CD8-positive, alpha-beta memory T cell (primary cell): ENCODE measurements at regions not wholly inside any gene's neighbourhood (a gene's known extent, or its start where the extent isn't known, plus 50 kb on each side); places are given as distances from the start of the nearest gene placed in this dataset.
"Not testable (repeated sequence)": the region's sequence is repeated elsewhere in the genome, so short reads cannot be mapped to it uniquely, and the experiment has no call there.

Source experiments
- CTCF ChIA-PET: fragments of 350-600 bp; sonication (Branson Sonifier 250); formaldehyde crosslinking; loops from one replicate; lab custom pipeline; 2021; ENCODE audit warnings: antibody characterized with exemption; lab: Charles Lee
- POLR2A ChIA-PET: fragments of 350-600 bp; sonication (Branson Sonifier 250); formaldehyde crosslinking; loops from one replicate; lab custom pipeline; 2021; ENCODE audit warnings: antibody characterized with exemption; lab: Charles Lee
- DNase-seq, 5 donors: peaks; one replicate each; pipeline versions ENCODE4 v3.0.0 to v3.0.0-alpha.2; 2020 to 2022; ENCODE audit warnings: mixed read lengths in 1 of 5
- H3K27ac ChIP-seq: one replicate; pipeline ENCODE4 v1.7.0; 2013; ENCODE audit warnings: low read depth, mild to moderate bottlenecking, low read length, moderate library complexity
- H3K27me3 ChIP-seq: 2 replicates; pipeline ENCODE4 v1.7.0; 2013; ENCODE audit warnings: low read length, mild to moderate bottlenecking; ENCODE audit not compliant: insufficient read depth, poor library complexity, severe bottlenecking
- H3K36me3 ChIP-seq: 2 replicates; pipeline ENCODE4 v1.7.0; 2013; ENCODE audit warnings: mild to moderate bottlenecking, low read length, moderate library complexity; ENCODE audit not compliant: insufficient read depth
- H3K4me1 ChIP-seq: 2 replicates; pipeline ENCODE4 v1.7.0; 2013; ENCODE audit warnings: mild to moderate bottlenecking, low read length, moderate library complexity; ENCODE audit not compliant: insufficient read depth
- H3K4me3 ChIP-seq: 2 replicates; pipeline ENCODE4 v1.7.0; 2013; ENCODE audit warnings: mild to moderate bottlenecking, low read length
- H3K9me3 ChIP-seq: 2 replicates; pipeline ENCODE4 v1.7.0; 2013; ENCODE audit warnings: mild to moderate bottlenecking, low read length
- H3K27ac Mint-ChIP-seq, 8 donors: one replicate each; pipeline ENCODE4 v1.8.0; 2020 to 2021; ENCODE audit warnings: mixed read lengths in 8 of 8, mild to moderate bottlenecking in 6 of 8, inconsistent platforms in 3 of 8, moderate library complexity in 3 of 8
- H3K27me3 Mint-ChIP-seq, 2 donors: one replicate each; pipeline ENCODE4 v1.8.0; 2020 to 2021; ENCODE audit warnings: mixed read lengths in 2 of 2, mild to moderate bottlenecking in 1 of 2, moderate library complexity in 1 of 2
- H3K36me3 Mint-ChIP-seq, 3 donors: one replicate each; pipeline ENCODE4 v1.8.0; 2020 to 2021; ENCODE audit warnings: mixed read lengths in 3 of 3, inconsistent platforms in 1 of 3, mild to moderate bottlenecking in 1 of 3
- H3K4me1 Mint-ChIP-seq, 3 donors: one replicate each; pipeline ENCODE4 v1.8.0; 2020 to 2021; ENCODE audit warnings: mixed read lengths in 3 of 3, inconsistent platforms in 1 of 3, mild to moderate bottlenecking in 1 of 3
- H3K4me3 Mint-ChIP-seq, 7 donors: one replicate each; pipeline ENCODE4 v1.8.0; 2020 to 2021; ENCODE audit warnings: mixed read lengths in 7 of 7, mild to moderate bottlenecking in 6 of 7, moderate library complexity in 4 of 7, inconsistent platforms in 2 of 7
- H3K9me3 Mint-ChIP-seq, 5 donors: one replicate each; pipeline ENCODE4 v1.8.0; 2020 to 2022; ENCODE audit warnings: mixed read lengths in 5 of 5, mild to moderate bottlenecking in 3 of 5, moderate library complexity in 2 of 5, inconsistent platforms in 1 of 5

DNA sequence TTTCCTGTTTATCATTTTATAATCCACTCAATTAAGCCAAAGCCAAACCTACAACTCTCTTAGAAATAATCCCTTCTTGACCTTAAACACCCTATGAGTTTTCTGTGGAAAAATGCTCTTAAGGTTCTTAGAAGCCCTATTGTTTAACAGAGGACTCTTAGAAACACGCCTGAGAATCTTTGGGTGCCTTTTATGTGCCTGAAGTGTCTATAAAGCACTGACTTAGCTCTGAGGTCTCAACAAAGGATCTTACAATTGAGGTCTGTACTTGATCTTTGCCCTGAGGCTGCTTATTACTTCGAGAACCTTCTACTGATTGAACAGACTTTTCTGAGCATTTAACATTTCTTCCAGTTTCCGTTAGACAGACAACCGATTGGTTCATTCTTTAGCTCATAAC is 353.3 kb upstream of the SORCS1 start:
- CTCF ChIA-PET: no interaction called here
- no peaks in the 10 kb centered on the region for H3K36me3 Mint-ChIP-seq
- Histone ChIP-seq H3K27ac (no peak overlapping the region), H3K27me3 (no peaks in the 10 kb centered on the region), H3K4me1 (no peaks in the 10 kb centered on the region), H3K4me3 (no peak overlapping the region), H3K9me3 (no peaks in the 10 kb centered on the region), H3K36me3 (no peaks in the 10 kb centered on the region)
- no peak overlapping the region for H3K4me3 Mint-ChIP-seq
- POLR2A ChIA-PET: no interaction called here
- DNase-seq: no peak
- no peak overlapping the region for H3K27ac Mint-ChIP-seq
- peaks cover 10 to 27% (median 22%) of the 10 kb centered on the region in 5 donors for H3K9me3 Mint-ChIP-seq
- no peaks in the 10 kb centered on the region for H3K27me3 Mint-ChIP-seq
- H3K4me1 Mint-ChIP-seq: no peaks in the 10 kb centered on the region

DNA sequence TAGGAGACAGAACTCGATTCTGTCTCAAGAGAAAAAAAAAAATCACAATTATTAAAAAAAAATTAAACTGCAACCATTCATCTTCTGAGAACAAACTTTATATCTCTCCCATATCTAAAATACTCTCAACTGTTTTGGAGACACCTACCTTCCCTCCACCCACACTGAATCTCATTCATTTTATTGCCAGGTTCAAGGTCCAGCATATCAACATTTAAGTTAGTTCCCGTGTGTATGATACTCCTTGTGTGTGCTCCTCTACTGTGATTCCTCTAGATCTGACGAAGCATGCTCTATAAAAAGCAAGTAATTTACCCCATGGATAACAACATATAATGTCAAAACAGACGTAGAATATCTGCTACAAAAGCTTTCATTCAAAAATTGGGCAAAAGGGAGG is 351.8 kb upstream of the SORCS1 start:
- H3K4me1 Mint-ChIP-seq: no peaks in the 10 kb centered on the region
- no peaks in the 10 kb centered on the region for H3K36me3 Mint-ChIP-seq
- peaks cover 10 to 29% (median 22%) of the 10 kb centered on the region in 5 donors for H3K9me3 Mint-ChIP-seq
- H3K4me3 Mint-ChIP-seq: no peak overlapping the region
- CTCF ChIA-PET: no interaction called here
- no peaks in the 10 kb centered on the region for H3K9me3 ChIP-seq
- no peak for DNase-seq
- no peak overlapping the region for H3K27ac Mint-ChIP-seq
- H3K4me3 ChIP-seq: no peak overlapping the region
- H3K27me3 Mint-ChIP-seq: no peaks in the 10 kb centered on the region
- no peak overlapping the region for H3K27ac ChIP-seq
- H3K27me3 ChIP-seq: no peaks in the 10 kb centered on the region
- no peaks in the 10 kb centered on the region for H3K36me3 ChIP-seq
- H3K4me1 ChIP-seq: no peaks in the 10 kb centered on the region
- POLR2A ChIA-PET: no interaction called here

DNA sequence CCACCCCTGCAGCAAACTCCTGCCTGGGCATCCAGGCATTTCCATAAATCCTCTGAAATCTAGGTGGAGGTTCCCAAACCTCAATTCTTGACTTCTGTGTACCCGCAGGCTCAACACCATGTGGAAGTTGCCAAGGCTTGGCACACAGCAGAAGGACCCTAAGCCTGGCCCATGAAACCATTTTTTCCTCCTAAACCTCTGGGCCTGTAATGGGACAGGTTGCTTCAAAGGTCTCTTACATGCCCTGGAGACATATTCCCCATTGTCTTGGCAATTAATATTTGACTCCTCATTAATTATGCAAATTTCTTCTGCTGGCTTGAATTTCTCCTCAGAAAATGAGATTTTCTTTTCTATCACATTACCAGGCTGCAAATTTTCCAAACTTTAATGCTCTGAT is 339.5 kb upstream of the SORCS1 start:
- H3K27me3 ChIP-seq, H3K27me3 Mint-ChIP-seq, H3K4me1 ChIP-seq, POLR2A ChIA-PET, H3K4me3 Mint-ChIP-seq, H3K27ac Mint-ChIP-seq, H3K27ac ChIP-seq, H3K36me3 ChIP-seq, H3K9me3 ChIP-seq, H3K4me1 Mint-ChIP-seq, H3K4me3 ChIP-seq, H3K36me3 Mint-ChIP-seq, DNase-seq, CTCF ChIA-PET: not testable (repeated sequence)
- H3K9me3 Mint-ChIP-seq: peaks cover 3 to 38% (median 33%) of the 10 kb centered on the region in 5 donors

DNA sequence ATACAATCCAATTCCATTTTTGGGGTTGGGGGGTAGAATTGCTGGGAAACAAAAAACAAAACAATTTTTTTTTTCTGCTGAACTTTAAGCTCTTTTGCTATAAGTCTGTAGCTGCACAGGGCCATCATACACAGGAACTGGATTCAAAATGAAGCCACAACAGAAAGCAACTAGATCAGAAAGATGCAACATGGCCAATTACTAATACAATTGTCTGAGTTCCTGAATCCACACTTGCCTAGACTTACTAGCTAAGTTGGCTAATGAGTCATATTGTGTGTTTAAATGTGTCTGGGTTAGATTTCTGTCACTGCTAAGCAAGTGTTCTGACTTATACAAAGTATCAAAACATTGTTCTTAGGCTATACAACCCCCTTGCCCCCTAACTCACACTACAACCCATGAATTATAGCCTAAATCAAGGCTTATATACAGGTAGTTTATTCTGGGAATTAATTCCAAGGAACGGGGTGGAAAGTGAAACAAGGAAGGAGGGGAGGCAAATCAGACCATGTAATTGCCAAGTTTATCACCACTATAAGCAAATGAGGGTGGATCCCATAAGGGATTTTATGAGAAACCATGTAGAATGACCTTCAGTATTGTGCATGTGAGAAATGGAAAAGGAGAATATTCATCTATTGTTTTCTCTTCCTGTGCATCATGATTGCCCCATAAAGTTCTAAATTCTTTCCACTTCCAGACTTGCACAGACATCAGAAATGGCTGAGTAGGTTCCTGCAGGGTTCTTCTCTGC is 337.9 kb upstream of the SORCS1 start:
- no peaks in the 10 kb centered on the region for H3K36me3 ChIP-seq
- Mint-ChIP-seq H3K27me3 (no peaks in the 10 kb centered on the region), H3K9me3 (peaks cover 2 to 35% (median 29%) of the 10 kb centered on the region in 5 donors), H3K4me3 (no peak overlapping the region), H3K27ac (no peak overlapping the region), H3K36me3 (no peaks in the 10 kb centered on the region), H3K4me1 (no peaks in the 10 kb centered on the region)
- H3K27me3 ChIP-seq: no peaks in the 10 kb centered on the region
- no peaks in the 10 kb centered on the region for H3K4me1 ChIP-seq
- H3K9me3 ChIP-seq: no peaks in the 10 kb centered on the region
- CTCF ChIA-PET: no interaction called here
- no peak overlapping the region for H3K27ac ChIP-seq
- DNase-seq: no peak
- H3K4me3 ChIP-seq: no peak overlapping the region
- POLR2A ChIA-PET: no interaction called here

DNA sequence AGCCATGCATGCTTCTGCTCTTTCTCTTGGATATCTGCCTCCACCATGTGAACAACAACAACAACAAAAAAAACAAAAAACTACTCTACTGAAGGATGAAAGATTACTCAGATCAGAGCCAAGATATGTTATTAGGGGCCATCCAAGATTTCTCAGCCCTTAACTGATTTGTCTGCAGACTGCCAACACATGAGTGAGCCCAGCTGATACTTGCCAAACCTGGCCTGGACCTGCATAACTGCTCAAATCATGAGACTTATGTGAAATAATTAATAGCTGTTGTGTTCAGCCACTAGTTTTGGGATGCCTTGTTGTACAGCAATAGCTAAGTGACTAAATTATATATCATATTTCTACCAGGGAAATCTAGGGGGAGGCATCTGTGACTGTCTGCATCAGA is 334.5 kb upstream of the SORCS1 start:
- Mint-ChIP-seq H3K27me3 (no peaks in the 10 kb centered on the region), H3K9me3 (peaks cover 2 to 49% (median 18%) of the 10 kb centered on the region in 5 donors), H3K4me3 (no peak overlapping the region), H3K4me1 (no peaks in the 10 kb centered on the region), H3K27ac (no peak overlapping the region), H3K36me3 (no peaks in the 10 kb centered on the region)
- Histone ChIP-seq H3K4me1 (no peaks in the 10 kb centered on the region), H3K36me3 (no peaks in the 10 kb centered on the region), H3K27me3 (no peaks in the 10 kb centered on the region), H3K27ac (no peak overlapping the region), H3K9me3 (no peaks in the 10 kb centered on the region), H3K4me3 (no peak overlapping the region)
- CTCF ChIA-PET: no interaction called here
- POLR2A ChIA-PET: no interaction called here
- no peak for DNase-seq

DNA sequence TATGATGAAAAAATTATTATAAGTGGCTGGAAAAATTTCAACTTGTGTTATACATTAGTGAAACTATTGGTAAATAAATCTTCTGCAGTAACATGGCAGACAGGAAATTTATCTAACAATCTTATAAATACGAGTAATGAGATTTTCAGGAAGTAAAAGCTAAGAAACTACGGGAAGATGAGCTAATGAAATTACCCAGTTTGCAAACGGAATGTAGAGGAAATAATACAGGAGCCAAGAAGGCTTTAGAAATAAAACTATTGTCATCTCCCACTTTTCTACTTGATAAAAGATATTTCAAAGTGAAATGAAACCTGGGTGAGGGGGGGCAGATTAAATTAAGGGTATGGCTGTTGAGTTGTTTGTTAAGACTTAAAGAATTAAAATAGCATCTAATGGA is 332.5 kb upstream of the SORCS1 start:
- peaks cover 6 to 55% (median 13%) of the 10 kb centered on the region in 5 donors for H3K9me3 Mint-ChIP-seq
- POLR2A ChIA-PET: no interaction called here
- H3K27ac Mint-ChIP-seq: no peak overlapping the region
- Histone ChIP-seq H3K27ac (no peak overlapping the region), H3K9me3 (no peaks in the 10 kb centered on the region), H3K4me1 (no peaks in the 10 kb centered on the region), H3K36me3 (no peaks in the 10 kb centered on the region), H3K4me3 (no peak overlapping the region), H3K27me3 (no peaks in the 10 kb centered on the region)
- no peak for DNase-seq
- CTCF ChIA-PET: no interaction called here
- H3K27me3 Mint-ChIP-seq: no peaks in the 10 kb centered on the region
- no peaks in the 10 kb centered on the region for H3K36me3 Mint-ChIP-seq
- H3K4me1 Mint-ChIP-seq: no peaks in the 10 kb centered on the region
- H3K4me3 Mint-ChIP-seq: no peak overlapping the region

DNA sequence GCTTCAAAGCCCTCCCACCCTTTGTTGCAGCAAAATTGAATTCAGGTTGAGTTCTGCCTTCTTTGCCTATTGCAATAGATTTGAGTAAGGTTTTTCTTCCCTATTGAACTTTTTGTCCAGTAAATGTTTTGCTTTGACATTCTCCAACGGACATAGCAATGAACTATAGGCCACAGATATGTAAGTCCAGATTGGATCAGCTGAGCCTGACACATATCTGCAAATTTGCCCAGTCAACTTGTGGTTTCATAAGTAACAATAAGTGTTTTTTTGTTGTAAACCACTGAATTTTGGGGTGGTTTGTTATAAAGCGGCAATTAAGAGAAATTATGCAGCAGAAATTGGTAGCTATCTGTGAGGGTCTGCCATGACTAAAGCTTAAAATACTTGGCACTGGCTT is 332.1 kb upstream of the SORCS1 start:
- Histone ChIP-seq H3K27me3 (no peaks in the 10 kb centered on the region), H3K4me1 (no peaks in the 10 kb centered on the region), H3K4me3 (no peak overlapping the region), H3K27ac (no peak overlapping the region), H3K9me3 (no peaks in the 10 kb centered on the region), H3K36me3 (no peaks in the 10 kb centered on the region)
- no peaks in the 10 kb centered on the region for H3K36me3 Mint-ChIP-seq
- no peaks in the 10 kb centered on the region for H3K27me3 Mint-ChIP-seq
- no peaks in the 10 kb centered on the region for H3K4me1 Mint-ChIP-seq
- DNase-seq: no peak
- ChIA-PET CTCF (no interaction called here), POLR2A (no interaction called here)
- no peak overlapping the region for H3K27ac Mint-ChIP-seq
- H3K9me3 Mint-ChIP-seq: peaks cover 9 to 57% (median 13%) of the 10 kb centered on the region in 5 donors
- no peak overlapping the region for H3K4me3 Mint-ChIP-seq

DNA sequence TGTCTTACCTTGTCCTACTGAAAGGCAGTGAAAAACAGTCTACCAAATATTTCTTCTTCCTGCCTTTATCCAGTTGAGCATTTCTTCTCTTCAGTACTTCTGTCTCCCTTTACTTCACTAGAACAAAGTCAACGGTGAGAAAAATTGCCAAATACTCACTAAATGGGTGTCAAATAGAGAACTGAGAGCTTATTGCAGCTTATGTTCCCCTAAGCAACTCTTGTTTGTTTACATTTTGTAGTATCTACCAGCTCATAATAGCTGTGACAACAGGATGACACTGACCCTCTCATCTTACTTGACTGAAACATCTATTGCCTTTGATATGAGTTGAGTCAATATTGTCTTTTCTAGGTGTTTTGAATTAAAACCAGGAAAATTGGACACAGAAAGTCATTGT is 327.9 kb upstream of the SORCS1 start:
- H3K4me3 ChIP-seq: no peak overlapping the region
- Mint-ChIP-seq H3K27me3 (no peaks in the 10 kb centered on the region), H3K4me3 (no peak overlapping the region), H3K36me3 (no peaks in the 10 kb centered on the region), H3K9me3 (peaks cover 4 to 56% (median 19%) of the 10 kb centered on the region in 5 donors), H3K27ac (no peak overlapping the region), H3K4me1 (no peaks in the 10 kb centered on the region)
- DNase-seq: no peak
- no peaks in the 10 kb centered on the region for H3K36me3 ChIP-seq
- ChIA-PET CTCF (no interaction called here), POLR2A (no interaction called here)
- H3K27me3 ChIP-seq: no peaks in the 10 kb centered on the region
- no peaks in the 10 kb centered on the region for H3K4me1 ChIP-seq
- H3K9me3 ChIP-seq: no peaks in the 10 kb centered on the region
- no peak overlapping the region for H3K27ac ChIP-seq
